Caco-2 (cell line): ENCODE measurements at regions not wholly inside any gene's neighbourhood (a gene's known extent, or its start where the extent isn't known, plus 50 kb on each side); places are given as distances from the start of the nearest gene placed in this dataset.

Experiments
- BruUV-seq: library from RNA; stranded (reverse); fragments of 400-500 nt; replicated peaks from 2 replicates; lab custom pipeline; 2021; lab: Mats Ljungman, UMichigan
- CTCF ChIA-PET: fragments of 300-600 bp; sonication (Branson Sonifier 250); formaldehyde crosslinking; loops from one replicate; lab custom pipeline; 2022; ENCODE audit warnings: antibody characterized with exemption; lab: Charles Lee
- POLR2A ChIA-PET: fragments of 300-600 bp; sonication (Branson Sonifier 250); formaldehyde crosslinking; loops from one replicate; lab custom pipeline; 2022; ENCODE audit warnings: antibody characterized with exemption; lab: Charles Lee
- DNase-seq, 2 experiments: peaks; one replicate each; pipeline versions ENCODE4 v3.0.0 to v3.0.0-alpha.2; 2020 to 2022
- H3K27me3 ChIP-seq: replicated peaks from 2 replicates; pipeline ENCODE4 v1.6.0; 2011; ENCODE audit warnings: low read length; ENCODE audit not compliant: control insufficient read depth, insufficient read depth
- H3K36me3 ChIP-seq: 2 replicates; pipeline ENCODE4 v1.5.1; 2011; ENCODE audit warnings: low read length; ENCODE audit not compliant: control insufficient read depth, insufficient read depth
- H3K4me1 ChIP-seq: fragments of 250-450 bp; sonication (Bioruptor Pico); 2 replicates; pipeline ENCODE4 v1.5.1; 2020; ENCODE audit warnings: mild to moderate bottlenecking
- H3K4me3 ChIP-seq: 2 replicates; pipeline ENCODE4 v1.5.1; 2011; ENCODE audit warnings: low read depth, mild to moderate bottlenecking, control low read depth, low read length
- H3K9me3 ChIP-seq: fragments of 250-450 bp; sonication (Bioruptor Pico); 2 replicates; pipeline ENCODE4 v1.5.1; 2020; ENCODE audit warnings: mild to moderate bottlenecking, moderate library complexity
- H3K27ac Mint-ChIP-seq: one replicate; pipeline ENCODE4 v1.8.0; 2022; ENCODE audit warnings: mixed read lengths; ENCODE audit not compliant: unreplicated experiment
- H3K27me3 Mint-ChIP-seq: one replicate; pipeline ENCODE4 v1.8.0; 2022; ENCODE audit warnings: mixed read lengths; ENCODE audit not compliant: insufficient read depth, unreplicated experiment
- H3K36me3 Mint-ChIP-seq: one replicate; pipeline ENCODE4 v1.8.0; 2022; ENCODE audit warnings: mild to moderate bottlenecking, mixed read lengths; ENCODE audit not compliant: insufficient read depth, unreplicated experiment
- H3K4me1 Mint-ChIP-seq: one replicate; pipeline ENCODE4 v1.8.0; 2022; ENCODE audit warnings: low read depth, mixed read lengths; ENCODE audit not compliant: unreplicated experiment
- H3K4me3 Mint-ChIP-seq: one replicate; pipeline ENCODE4 v1.8.0; 2022; ENCODE audit warnings: mild to moderate bottlenecking, moderate library complexity, mixed read lengths; ENCODE audit not compliant: unreplicated experiment
- H3K9me3 Mint-ChIP-seq: one replicate; pipeline ENCODE4 v1.8.0; 2022; ENCODE audit warnings: mixed read lengths; ENCODE audit not compliant: unreplicated experiment
- CTCF ChIP-seq, 2 experiments: fragments of 200-600 bp in 1 of 2; IDR thresholded peaks; 1 replicate in 1 of 2; 2 replicates in 1 of 2; pipeline versions ENCODE4 v1.5.1 to v1.8.0; 2011 to 2022; ENCODE audit warnings: antibody characterized with exemption in 1 of 2, control low read depth in 1 of 2, inconsistent platforms in 1 of 2, low read depth in 1 of 2, low read length in 1 of 2, mild to moderate bottlenecking in 1 of 2, moderate library complexity in 1 of 2; ENCODE audit not compliant: insufficient read depth in 1 of 2, severe bottlenecking in 1 of 2, unreplicated experiment in 1 of 2
- intact Hi-C: fragments of 100-400 bp; cut with micrococcal nuclease; formaldehyde crosslinking; loops from one replicate; pipeline ENCODE4 v1.10.0; 2022; ENCODE audit not compliant: unreplicated experiment

GRCh38 chr9:86670536-86670935, 276.8 kb downstream of the GAS1 start:
- CTCF ChIA-PET = no interaction called here
- no peak overlapping the region for H3K27ac Mint-ChIP-seq
- Histone ChIP-seq H3K36me3 (no peaks in the 10 kb centered on the region), H3K4me3 (no peak overlapping the region), H3K27me3 (no peaks in the 10 kb centered on the region), H3K4me1 (no peaks in the 10 kb centered on the region), H3K9me3 (no peaks in the 10 kb centered on the region)
- intact Hi-C loops = no loop called here
- DNase-seq = no peak
- H3K9me3 Mint-ChIP-seq = no peaks in the 10 kb centered on the region
- POLR2A ChIA-PET = no interaction called here
- H3K4me3 Mint-ChIP-seq = no peak overlapping the region
- TF ChIP-seq CTCF (IDR thresholded peaks at IDR 0.05; ENCODE audit: insufficient read depth in 1 of 2, low read depth in 1 of 2, low read length in 1 of 2, severe bottlenecking in 1 of 2, unreplicated experiment in 1 of 2) = no peak
- no TSS peak for BruUV-seq
- peaks cover 6% of the 10 kb centered on the region for H3K27me3 Mint-ChIP-seq
- H3K36me3 Mint-ChIP-seq = no peaks in the 10 kb centered on the region
- no peaks in the 10 kb centered on the region for H3K4me1 Mint-ChIP-seq

- H3K9me3 Mint-ChIP-seq = no peaks in the 10 kb centered on the region
- Histone ChIP-seq H3K9me3 (no peaks in the 10 kb centered on the region), H3K4me1 (no peaks in the 10 kb centered on the region), H3K4me3 (no peak overlapping the region), H3K36me3 (no peaks in the 10 kb centered on the region), H3K27me3 (no peaks in the 10 kb centered on the region)
- BruUV-seq = no TSS peak
- H3K4me1 Mint-ChIP-seq = no peaks in the 10 kb centered on the region
- H3K27ac Mint-ChIP-seq = no peak overlapping the region
- no peaks in the 10 kb centered on the region for H3K36me3 Mint-ChIP-seq
- no peak overlapping the region for H3K4me3 Mint-ChIP-seq
- CTCF ChIA-PET = no interaction called here
- intact Hi-C loops = no loop called here
- POLR2A ChIA-PET = no interaction called here
- TF ChIP-seq CTCF (IDR thresholded peaks at IDR 0.05; ENCODE audit: insufficient read depth in 1 of 2, low read depth in 1 of 2, low read length in 1 of 2, severe bottlenecking in 1 of 2, unreplicated experiment in 1 of 2) = no peak
- DNase-seq = no peak
- H3K27me3 Mint-ChIP-seq = peaks cover 6% of the 10 kb centered on the region
These were observed 277.2 kb downstream of the GAS1 start for GRCh38 chr9:86670076-86670475.

- CTCF ChIA-PET = no interaction called here
- peaks cover 10% of the 10 kb centered on the region for H3K27me3 Mint-ChIP-seq
- no TSS peak for BruUV-seq
- H3K27ac Mint-ChIP-seq = no peak overlapping the region
- H3K36me3 ChIP-seq = no peaks in the 10 kb centered on the region
- H3K9me3 ChIP-seq = no peaks in the 10 kb centered on the region
- no peak for TF ChIP-seq CTCF (IDR thresholded peaks at IDR 0.05; ENCODE audit: insufficient read depth in 1 of 2, low read depth in 1 of 2, low read length in 1 of 2, severe bottlenecking in 1 of 2, unreplicated experiment in 1 of 2)
- no peak overlapping the region for H3K4me3 ChIP-seq
- no peak overlapping the region for H3K4me3 Mint-ChIP-seq
- H3K27me3 ChIP-seq = no peaks in the 10 kb centered on the region
- no peaks in the 10 kb centered on the region for H3K4me1 ChIP-seq
- no peaks in the 10 kb centered on the region for H3K4me1 Mint-ChIP-seq
- no peaks in the 10 kb centered on the region for H3K36me3 Mint-ChIP-seq
- POLR2A ChIA-PET = no interaction called here
- H3K9me3 Mint-ChIP-seq = no peaks in the 10 kb centered on the region
- DNase-seq = no peak
- intact Hi-C loops = no loop called here
These were observed 277.9 kb downstream of the GAS1 start for GRCh38 chr9:86669422-86669821.
